HG03097 (cell line): ENCODE measurements at regions not wholly inside any gene's neighbourhood (a gene's known extent, or its start where the extent isn't known, plus 50 kb on each side); places are given as distances from the start of the nearest gene placed in this dataset.

Source experiments
- ATAC-seq: cut with Tn5 transposase; IDR thresholded peaks from one replicate; pipeline ENCODE4 v1.9.1; 2021; ENCODE audit not compliant: unreplicated experiment, low FRiP score

DNA sequence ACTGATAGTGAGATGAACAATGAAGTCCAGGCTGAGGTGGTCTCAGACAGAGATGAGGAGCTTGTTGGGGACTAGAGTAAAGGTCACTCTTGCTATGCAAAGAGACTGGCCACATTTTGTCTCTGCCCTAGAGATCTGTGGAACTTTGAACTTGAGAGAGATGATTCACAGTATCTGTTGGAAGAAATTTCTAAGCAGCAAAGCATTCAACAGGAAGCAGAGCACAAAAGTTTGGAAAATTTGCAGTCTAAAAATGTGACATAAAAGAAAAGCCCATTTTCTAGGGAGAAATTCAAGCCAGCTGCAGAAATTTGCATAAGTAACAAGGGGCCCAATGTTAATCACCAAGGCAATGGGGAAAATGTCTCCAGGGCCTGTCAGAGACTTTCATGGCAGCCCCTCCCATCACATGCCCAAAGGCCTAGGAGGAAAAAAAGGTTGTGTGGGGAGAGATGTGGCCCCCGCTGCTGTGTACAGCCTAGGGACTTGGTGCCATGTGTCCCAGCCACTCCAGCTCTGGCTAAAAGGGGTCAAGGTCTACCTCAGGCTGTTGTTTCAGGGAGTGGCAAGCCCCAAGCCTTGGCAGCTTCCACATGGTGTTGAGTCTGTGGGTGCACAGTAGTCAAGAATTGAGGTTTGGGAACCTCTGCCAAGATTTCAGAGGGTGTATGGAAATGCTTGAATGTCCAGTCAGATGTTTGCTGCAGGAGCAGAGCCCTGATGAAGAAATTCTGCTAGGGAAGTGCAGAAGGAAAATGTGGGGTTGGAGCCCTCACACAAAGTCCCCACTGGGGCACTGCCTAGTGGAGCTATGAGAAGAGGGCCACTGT, 262.8 kb downstream of the DKK2 start:
- no peak for ATAC-seq

- ATAC-seq, result no peak
Measured at GRCh38 chr4:106767991-106768390, 268.1 kb downstream of the DKK2 start.

- no peak for ATAC-seq
Measured at GRCh38 chr4:106766519-106766918, 269.6 kb downstream of the DKK2 start.

GRCh38 chr4:106764774-106765173, 271.3 kb downstream of the DKK2 start:
- ATAC-seq, result no peak

GRCh38 chr4:106762666-106763443, 273.3 kb downstream of the DKK2 start:
- no peak for ATAC-seq

DNA sequence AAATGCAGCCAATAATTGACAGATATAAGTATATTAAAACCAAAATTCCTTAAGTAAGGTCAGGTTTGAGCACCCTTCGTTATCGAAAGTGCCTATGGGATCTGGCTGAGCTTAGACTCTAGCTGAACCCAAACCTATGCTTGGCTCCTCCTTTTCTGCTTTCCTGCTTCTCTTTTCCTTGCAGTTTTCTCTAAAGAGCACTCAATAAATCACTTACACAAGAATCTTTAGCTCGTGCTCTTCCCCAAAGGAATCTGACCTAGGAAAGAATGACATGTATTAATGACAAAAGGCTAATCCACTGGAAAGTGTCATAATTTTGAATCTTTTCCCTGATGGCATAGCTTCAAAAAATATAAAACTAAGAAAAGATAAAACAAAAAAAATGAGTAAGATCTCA, 282.7 kb downstream of the DKK2 start:
- no peak for ATAC-seq

GRCh38 chr4:106746451-106746850, 289.7 kb downstream of the DKK2 start:
- no peak for ATAC-seq

- ATAC-seq, result no peak
Measured at GRCh38 chr4:106738121-106738520, 298.0 kb downstream of the DKK2 start.

DNA sequence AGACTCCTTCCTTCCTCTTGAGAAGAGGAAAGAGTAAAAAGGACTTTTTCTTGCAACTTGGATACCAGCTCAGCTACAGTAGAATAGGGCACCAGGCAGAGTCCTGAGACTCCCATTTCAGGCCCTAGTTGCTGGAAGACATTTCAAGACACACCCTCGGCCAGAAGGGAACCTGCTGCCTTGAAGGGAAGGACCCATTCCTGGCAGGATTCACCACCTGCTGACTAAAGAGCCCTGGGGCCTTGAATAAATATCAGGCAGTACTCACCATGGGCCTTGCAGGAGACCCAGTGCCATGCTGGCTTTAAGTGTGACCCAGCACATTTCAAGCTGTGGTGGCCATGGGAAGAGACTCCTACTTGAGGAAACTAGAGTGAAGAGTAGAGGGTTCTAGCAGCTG, 317.6 kb downstream of the DKK2 start:
- no peak for ATAC-seq

DNA sequence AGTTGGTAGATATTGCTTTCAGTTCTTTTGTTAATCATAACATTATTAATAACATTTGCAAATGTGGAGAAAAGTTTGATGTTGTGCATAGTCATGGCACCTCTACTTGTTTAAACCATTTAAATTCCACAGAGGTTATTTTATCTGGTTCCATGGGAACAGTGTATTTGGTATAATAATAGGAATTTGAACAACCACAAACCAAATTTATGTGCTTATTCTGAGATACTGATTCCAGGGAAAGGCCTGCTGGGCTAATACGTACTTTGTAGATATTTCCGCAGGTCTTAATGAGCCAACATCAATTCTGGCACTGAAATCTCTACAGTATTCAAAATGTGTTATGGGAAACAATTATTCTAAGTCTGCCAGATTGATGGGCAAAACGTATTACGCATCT, 319.0 kb downstream of the DKK2 start:
- no peak for ATAC-seq

- no peak for ATAC-seq
Measured at GRCh38 chr4:106715825-106716224, 320.3 kb downstream of the DKK2 start.

DNA sequence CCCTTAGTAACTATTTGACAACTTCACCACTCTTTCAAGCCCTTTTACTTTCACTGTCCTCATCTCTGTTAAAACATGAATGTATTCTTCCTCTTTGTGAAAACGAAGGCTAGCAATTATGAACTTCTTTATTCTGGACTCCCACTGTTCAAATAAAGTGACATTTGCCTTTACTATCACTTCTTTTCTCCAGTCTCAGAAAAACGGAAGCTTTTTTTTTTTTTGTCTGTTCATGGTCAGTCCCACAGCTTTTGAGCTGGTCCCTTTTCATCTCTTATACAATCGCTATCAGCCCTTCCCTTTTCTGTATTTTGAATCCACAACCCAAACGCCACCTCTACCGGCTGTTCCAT, 327.7 kb downstream of the DKK2 start:
- no peak for ATAC-seq

DNA sequence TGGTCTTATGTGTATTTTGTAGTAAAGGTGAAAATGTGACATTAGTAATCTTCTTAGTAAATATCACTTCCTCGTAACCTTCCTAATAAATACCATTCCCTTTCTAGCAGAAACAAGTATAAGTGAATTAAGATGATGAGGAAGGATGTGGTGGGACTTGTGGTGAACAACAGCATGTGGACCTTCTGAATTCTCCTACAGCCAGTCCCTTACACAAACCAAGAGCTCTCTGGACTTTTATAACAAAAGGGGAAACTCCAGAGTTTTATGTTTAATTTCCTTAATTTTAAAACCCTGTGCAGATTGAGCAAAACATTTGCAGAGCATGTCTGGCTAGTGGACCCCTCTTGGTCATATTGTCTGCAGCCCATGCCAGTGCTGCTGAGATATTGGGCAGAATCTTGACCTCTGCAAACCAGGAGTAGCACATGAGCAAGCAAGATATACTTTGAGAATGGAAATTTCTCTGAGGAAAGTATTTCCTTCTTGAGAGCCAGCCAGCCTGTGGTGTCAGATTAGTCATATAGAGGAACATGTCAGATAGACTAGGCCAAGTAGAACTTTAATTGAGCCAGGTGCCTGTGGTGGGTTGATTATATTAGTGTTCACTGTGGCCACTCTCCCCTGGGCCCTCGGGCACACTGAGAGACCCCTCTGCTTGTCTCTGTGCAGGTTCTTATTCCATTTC, 328.2 kb downstream of the DKK2 start:
- ATAC-seq, result peak; percentile 73

DNA sequence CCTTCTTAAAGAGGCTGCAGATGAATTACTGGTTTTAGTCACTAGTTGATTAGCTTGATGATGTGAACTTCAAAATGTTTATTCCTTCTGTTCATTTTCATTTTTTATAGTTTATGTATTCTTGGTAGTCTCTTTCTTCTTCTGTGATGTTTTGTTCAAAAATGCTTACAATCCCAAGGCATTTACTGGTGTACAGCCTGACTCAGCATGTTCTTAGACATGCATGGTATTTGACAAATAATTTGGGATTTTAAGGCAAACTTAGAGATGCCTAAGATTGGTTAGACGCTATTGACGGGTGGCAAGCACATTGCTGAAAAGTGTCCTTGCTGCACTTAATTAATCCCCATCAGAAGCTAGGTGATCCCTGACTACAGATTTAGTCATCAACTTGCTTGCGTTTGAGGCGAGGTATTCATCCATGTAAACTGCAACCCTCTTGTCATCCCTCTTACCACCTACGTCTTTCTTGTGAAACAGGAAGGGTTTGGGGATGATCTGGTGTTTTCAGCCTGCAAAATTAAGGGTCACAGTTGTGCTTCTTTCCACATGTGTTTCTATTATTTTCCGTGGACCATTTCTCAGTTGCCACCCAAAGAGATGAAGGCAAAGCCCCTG, 331.8 kb downstream of the DKK2 start:
- no peak for ATAC-seq

DNA sequence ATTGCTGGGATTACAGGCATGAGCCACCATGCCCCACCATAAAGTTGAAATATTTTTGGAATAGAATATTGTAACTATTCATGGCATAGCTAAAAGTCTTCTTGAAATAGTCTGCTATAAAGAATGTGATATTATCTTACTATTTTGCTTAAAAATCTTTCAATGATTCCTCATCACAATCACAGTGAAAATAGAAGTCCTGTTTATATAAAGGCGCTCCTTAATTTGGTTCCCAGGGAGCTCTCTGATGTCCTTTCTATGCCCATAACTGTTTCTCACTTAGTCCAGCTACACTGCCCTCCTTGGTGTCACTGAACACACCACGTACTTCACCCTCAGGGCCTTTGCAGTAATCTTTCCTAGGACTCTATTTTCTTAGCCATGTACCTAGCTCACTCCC, 331.7 kb upstream of the GIMD1 start:
- no peak for ATAC-seq

DNA sequence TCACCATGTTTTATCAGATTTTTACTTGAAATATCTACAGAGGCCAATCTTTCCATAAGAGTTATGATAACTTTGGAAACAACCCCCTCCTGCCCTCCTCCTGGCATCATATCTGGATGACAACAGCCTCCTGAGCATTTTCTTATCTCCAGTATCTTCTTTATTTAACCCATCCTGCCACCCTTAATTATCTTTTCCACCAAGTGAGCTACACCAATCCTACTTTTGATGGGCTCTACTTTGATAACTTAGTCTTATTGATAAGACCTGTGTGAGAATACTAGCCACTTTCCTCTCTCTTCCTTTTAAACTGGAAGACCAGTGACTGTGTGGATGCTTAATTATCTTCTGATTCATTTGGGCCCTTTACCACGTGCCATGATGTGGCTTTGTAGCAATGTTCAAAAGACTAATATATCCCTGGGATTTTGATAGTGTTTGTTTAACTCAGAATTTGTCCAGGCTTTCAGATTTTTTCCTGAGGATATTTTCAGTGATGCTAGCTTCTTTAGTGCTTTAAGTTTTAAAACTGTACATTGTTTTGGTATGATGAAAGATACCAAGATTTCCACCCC, 330.1 kb upstream of the GIMD1 start:
- ATAC-seq, result no peak

DNA sequence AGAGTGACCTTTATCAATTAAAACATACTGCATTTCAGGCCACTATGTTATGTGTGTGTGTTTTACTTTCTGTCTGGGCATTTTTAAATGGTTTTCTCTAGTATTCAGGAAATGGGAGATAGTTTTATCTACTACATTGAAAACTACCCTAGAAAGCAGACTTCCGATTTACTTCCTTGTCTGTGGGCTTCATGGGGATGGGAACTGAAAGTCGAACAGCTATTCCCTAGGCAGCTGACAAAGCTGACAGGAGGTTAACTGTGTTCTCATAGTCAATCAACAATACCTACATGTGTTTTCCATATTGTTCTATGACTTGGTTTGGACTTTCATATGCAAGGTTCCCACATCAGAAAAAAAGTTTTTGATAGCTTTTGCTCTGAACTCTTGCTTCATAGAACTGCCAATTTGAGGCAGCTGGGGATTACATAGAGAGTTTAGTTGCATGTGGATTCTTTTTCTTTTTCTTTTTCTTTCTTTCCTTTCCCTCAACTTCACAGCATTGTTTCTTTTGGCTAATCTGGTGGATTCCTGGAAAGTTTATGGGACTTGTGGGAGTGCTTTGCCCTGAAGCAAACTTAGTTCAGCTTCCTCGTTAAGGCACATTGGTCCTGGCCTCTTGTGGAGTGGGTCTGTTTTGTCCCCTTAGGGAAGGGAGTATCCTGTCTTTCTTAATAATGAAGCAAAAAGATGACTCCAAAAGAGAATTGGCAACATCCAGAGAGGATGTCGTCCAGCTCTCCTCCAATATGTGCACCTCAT, 327.1 kb upstream of the GIMD1 start:
- no peak for ATAC-seq

DNA sequence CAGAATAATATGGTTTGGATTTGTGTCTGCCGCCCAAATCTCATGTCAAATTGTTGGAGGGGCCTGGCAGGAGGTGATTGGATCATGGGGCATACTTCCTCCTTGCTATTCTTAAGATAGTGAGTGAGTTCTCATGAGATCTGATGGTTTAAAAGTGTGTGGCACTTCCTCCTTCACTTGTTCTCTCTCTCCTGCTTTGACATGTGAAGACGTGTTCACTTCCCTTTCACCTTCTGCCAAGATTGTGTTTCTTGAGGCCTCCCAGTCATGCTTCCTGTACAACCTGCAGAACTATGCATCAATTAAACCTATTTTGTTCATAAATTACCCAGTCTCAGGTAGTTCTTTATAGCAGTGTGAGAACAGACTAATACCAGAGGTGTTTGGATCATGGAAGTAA, 325.7 kb upstream of the GIMD1 start:
- ATAC-seq, result no peak

GRCh38 chr4:106691749-106692148, 323.2 kb upstream of the GIMD1 start:
- ATAC-seq, result no peak

- no peak for ATAC-seq
Measured at GRCh38 chr4:106690487-106690886, 321.9 kb upstream of the GIMD1 start.
